ENCODE measurements at regions not wholly inside any gene's neighbourhood (a gene's known extent, or its start where the extent isn't known, plus 50 kb on each side); places are given as distances from the start of the nearest gene placed in this dataset.

GRCh38 chr9:38216572-38216971 is 147.5 kb upstream of the SHB start:
- no peak for DNase-seq

GRCh38 chr9:38215465-38215864 is 146.4 kb upstream of the SHB start:
- DNase-seq, result no peak

DNA sequence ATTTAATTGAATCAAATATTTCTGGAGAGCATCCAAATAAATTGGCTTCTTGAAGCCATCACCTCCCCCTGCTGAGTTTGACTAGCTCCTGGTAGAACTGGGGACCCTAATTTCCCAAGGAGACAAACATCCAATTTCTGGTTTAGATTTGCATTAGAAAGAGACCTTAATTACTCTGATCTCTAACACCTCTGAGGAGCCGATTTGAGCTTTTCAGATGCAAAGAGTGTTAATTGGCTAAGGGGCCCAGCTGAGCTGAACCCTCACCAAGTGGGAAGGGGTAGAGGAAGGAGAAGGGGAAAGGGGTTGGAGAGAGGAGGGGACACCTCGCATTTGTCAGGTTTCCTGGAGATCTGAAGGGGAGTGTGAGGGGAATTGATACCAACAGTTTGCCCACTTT is 145.4 kb upstream of the SHB start:
- no peak for DNase-seq

DNA sequence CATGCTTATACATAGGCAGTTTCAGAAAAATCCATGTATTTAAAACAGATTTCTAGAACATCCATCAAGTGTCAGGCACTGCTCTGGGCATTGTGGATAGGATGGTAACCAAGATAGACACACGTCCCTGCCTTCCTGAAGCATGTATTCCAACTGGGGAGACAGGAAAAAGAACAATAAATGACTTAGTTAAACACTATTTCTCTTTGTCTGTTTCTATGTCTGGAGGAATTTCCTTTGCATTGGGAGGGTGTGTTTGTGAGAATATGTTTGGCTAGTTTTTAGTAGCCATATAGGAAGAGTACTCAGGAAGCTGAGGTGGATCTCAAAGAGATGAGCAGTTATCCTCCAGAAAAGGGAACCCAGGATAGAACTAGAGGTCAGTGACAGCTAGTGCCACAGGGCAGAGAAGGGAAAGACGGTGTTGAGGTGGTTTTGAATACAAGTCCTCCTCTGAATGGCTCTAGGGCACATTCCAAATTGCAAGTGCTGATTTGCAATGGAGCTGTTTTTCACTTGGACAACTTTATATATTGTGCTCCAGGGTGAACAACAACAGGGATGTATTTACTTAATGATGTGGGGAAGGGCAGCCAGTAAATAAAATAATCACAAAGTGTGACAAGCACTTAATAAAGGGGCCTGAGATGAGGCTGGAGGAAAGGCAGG is 144.7 kb upstream of the SHB start:
- no peak for DNase-seq

- no peak for DNase-seq
Measured at GRCh38 chr9:38212016-38212415, 143.0 kb upstream of the SHB start.

DNA sequence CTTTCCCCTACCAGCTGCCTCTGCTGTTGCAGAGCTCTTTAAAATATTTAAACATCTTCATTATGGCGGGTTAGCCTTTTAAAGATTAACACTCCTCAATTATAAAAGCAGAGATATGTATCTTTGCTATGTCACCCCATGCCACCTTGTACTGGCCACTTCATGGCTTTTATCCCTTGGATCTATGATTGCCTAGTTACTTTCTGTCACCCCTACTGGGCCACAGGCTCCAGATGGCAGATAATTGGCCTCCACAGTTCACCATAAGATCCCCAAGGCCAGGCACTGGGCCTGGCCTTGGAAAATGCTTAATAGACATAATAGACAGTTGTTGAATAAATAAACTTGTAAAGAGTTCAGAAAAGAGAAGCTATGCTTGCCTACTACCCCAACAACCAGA is 142.0 kb upstream of the SHB start:
- DNase-seq, result peak; percentile 70

- DNase-seq, result no peak
Measured at GRCh38 chr9:38208206-38208901, 139.3 kb upstream of the SHB start.

GRCh38 chr9:38207247-38207778 is 138.3 kb upstream of the SHB start:
- no peak for DNase-seq

- no peak for DNase-seq
Measured at GRCh38 chr9:38205279-38205678, 136.3 kb upstream of the SHB start.

DNA sequence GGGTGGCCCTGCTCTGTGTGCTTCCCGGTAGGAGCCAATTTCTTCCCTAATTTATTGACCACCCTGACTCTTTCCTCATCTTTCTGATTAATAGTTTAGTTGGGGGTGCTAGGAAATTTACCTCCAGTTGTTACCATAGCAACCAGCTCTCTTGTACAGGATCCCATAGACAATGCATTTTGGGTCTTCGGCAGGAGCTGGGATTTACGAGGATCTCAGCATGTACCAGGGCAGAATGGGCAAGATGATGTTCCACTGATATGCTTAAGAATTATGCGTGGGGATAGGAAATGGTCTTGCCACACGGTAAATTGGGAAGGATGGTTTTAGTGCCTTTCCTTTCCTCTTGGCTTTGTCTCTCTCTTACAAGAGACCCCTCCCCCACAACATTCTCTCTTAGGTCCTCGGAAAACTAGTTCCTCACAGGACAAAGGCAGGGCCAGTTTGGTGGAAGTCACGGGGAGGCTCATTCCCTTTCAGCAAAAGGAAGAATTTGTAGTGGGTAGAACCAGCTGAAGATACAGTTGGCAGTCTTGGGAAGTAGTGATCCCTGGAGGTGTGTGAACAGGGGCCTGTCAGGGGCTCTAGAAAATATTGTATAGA is 133.4 kb upstream of the SHB start:
- DNase-seq, result no peak

DNA sequence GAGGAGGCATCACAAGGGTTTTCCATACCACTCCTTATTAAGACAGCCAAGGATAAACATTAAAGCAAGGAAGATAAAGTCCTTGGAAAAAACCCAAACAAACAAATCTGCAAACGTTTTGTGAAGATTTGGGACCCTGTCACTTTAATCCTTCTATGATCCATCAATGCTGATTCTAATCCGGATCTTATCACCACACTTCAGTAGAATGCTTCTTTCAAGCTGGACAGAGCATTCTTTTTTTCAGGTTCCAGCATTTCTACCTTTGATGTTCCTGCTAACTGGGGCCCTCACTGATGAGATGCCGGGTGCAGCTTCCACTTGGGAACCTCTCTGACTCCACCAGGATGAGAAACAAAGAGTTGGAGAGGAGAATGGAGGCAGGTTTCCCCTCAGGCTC is 132.8 kb upstream of the SHB start:
- no peak for DNase-seq

DNA sequence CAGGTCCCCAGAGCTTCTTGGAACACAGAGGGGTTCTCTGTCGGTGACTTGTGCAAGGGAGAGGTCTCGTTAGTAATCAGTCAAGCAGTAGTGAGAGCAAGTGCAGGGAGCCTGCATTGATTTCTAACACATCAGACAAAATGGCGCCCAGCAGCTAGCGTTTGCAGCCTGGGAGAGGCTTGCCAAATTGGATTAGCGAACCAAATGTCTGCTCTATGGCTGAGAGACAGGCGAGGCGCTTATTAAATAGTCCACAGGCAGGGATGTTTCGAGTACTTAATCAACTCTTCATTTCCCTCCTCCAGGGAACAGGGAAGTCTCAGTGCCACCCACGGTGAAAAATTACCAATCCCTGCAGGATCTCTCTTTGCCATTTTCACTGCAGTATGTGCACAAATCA is 131.4 kb upstream of the SHB start:
- DNase-seq, result peak; percentile 52

- no peak for DNase-seq
Measured at GRCh38 chr9:38198140-38198539, 129.1 kb upstream of the SHB start.

DNA sequence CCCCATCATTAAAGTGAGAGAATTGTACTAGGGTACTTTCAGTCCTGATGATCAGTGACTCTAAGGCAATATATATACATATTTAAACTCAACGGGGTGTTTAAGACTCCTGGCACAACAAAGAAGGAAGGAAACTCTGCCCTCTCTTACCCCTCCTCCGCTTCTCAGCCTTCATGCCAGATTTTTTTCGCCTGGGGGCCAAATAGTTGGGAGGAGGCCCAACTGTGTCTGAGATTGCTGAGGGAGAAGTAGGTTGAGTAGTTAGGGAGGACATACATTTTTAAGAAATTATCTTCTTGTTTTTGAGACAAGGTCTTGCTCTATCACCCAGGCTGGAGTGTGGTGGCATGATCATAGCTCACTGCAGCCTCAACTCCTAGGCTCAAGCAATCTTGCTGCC is 127.7 kb upstream of the SHB start:
- DNase-seq, result no peak

GRCh38 chr9:38195737-38196161 is 126.7 kb upstream of the SHB start:
- DNase-seq, result no peak

- DNase-seq, result no peak
Measured at GRCh38 chr9:38194870-38195269, 125.8 kb upstream of the SHB start.

GRCh38 chr9:38192731-38193265 is 123.8 kb upstream of the SHB start:
- no peak for DNase-seq

DNA sequence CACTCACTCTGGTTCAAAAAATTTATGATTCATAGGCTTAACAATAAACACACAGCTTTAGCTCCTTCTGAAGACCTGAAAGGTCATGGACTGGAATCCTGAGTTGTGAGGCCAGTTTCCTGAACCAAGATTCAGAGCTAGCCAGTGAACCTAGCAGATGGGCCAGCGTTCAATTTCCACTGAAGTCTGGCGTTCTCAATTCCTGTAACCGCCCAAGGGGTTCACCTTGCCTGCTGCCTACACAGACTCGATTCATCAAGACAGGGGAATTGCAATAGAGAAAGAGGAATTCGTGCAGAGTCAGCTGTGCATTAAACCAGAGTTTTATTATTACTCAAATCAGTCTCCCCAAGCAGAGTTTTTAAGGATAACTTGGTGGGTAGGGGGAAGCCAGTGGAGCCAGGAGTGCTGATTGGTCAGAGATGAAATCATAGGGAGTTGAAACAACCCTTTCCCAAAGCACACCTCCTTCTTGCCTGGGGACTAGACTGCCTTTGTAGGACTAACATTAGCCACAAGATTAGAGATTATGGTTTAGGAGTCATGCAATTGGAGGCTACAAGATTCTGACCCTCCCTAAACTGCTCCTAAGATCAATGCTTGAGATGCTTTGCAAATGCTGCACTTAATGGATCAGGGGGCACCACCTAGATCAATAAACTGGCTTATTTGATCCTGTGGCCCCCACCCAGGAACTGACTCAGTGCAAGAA is 117.5 kb upstream of the SHB start:
- no peak for DNase-seq

GRCh38 chr9:38185647-38186403 is 116.8 kb upstream of the SHB start:
- DNase-seq, result no peak

- no peak for DNase-seq
Measured at GRCh38 chr9:38183994-38184568, 115.1 kb upstream of the SHB start.

- DNase-seq, result no peak
Measured at GRCh38 chr9:38182321-38182720, 113.3 kb upstream of the SHB start.

DNA sequence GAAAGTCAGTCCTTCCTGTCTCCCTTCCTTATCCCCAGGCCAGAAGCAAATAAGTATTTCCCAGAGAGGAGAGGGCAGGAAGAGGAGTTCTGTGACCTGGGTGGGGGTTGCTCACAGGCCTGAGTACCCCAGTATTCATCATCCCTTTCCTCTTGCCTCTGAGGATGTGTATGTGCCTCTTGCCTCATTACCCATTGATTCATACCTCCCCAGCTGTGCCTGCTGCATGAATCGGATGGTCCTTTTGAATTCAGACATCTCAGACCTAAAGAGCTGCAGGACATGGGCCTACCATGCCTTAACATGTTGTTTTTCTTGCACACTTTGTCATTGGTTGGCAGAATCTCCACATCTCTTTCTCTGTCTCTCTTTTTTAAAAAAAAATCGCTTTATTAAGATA is 112.8 kb upstream of the SHB start:
- DNase-seq, result no peak

Measured in NCI-H524 treated with DMSO at 0.1 percent for 48 hours (cell line).